ENCODE measurements at regions not wholly inside any gene's neighbourhood (a gene's known extent, or its start where the extent isn't known, plus 50 kb on each side); places are given as distances from the start of the nearest gene placed in this dataset.

- Histone ChIP-seq H2BK120ac (replicated peaks; ENCODE audit: low read depth, low read length) (no peak overlapping the region), H4K20me1 (replicated peaks in 1 of 2; ENCODE audit: control insufficient read depth in 1 of 2, insufficient read depth in 2 of 2, low read length in 2 of 2) (no peaks in the 10 kb centered on the region), H2BK15ac (ENCODE audit: low read length) (no peak overlapping the region), H3K4me3 (ENCODE audit: extremely low read depth in 1 of 4, insufficient read depth in 2 of 4, low read depth in 3 of 4, low read length in 4 of 4) (no peak overlapping the region), H3K56ac (replicated peaks; ENCODE audit: insufficient read length, low read depth, low read length) (no peak overlapping the region), H3K18ac (ENCODE audit: extremely low read depth, low read length) (no peak overlapping the region), H2BK20ac (ENCODE audit: low read length) (no peak overlapping the region), H3K23ac (ENCODE audit: insufficient read length) (no peak overlapping the region), H2AFZ (ENCODE audit: low read length) (no peak overlapping the region), H4K91ac (replicated peaks; ENCODE audit: insufficient read length, low read length) (no peak overlapping the region), H4K8ac (ENCODE audit: extremely low read depth, insufficient read depth, low read length) (no peak overlapping the region), H3K4ac (replicated peaks; ENCODE audit: insufficient read length, low read depth, low read length) (no peak overlapping the region), H3K27me3 (replicated peaks in 1 of 4; ENCODE audit: control insufficient read depth in 3 of 4, extremely low read depth in 1 of 4, insufficient read depth in 3 of 4, low read length in 3 of 4) (no peaks in the 10 kb centered on the region; a peak in 1 of 7 replicates), H3K23me2 (ENCODE audit: low read depth, low read length) (no peaks in the 10 kb centered on the region), H2BK12ac (ENCODE audit: low read depth, low read length) (no peak overlapping the region), H2AK5ac (ENCODE audit: low read depth, low read length) (no peak overlapping the region), H3K79me1 (ENCODE audit: low read depth, low read length) (no peaks in the 10 kb centered on the region), H3K14ac (ENCODE audit: insufficient read length) (no peak overlapping the region), H3K9me3 (ENCODE audit: insufficient read depth in 2 of 2, low read depth in 1 of 2, low read length in 1 of 2) (no peaks in the 10 kb centered on the region), H3K36me3 (ENCODE audit: control insufficient read depth in 2 of 4, insufficient read depth in 4 of 4, low read length in 3 of 4) (no peaks in the 10 kb centered on the region), H3K9ac (replicated peaks in 1 of 4; ENCODE audit: extremely low read depth in 1 of 4, low read depth in 3 of 4, low read length in 3 of 4) (no peak overlapping the region), H2BK5ac (ENCODE audit: low read depth, low read length) (no peak overlapping the region), H4K5ac (ENCODE audit: insufficient read length, low read depth, low read length) (no peak overlapping the region), H3K27ac (ENCODE audit: low read depth, low read length) (no peak overlapping the region), H3K4me2 (ENCODE audit: insufficient read depth in 1 of 2, low read depth in 2 of 2, low read length in 2 of 2) (no peak overlapping the region), H3K79me2 (ENCODE audit: control insufficient read depth in 1 of 2, insufficient read depth in 2 of 2, low read length in 2 of 2) (no peaks in the 10 kb centered on the region), H3K4me1 (replicated peaks in 1 of 4; ENCODE audit: control insufficient read depth in 3 of 4, insufficient read depth in 4 of 4, low read length in 3 of 4) (peaks cover 0 to 5% (median under 1%) of the 10 kb centered on the region in 4 experiments; a peak in 2 of 7 replicates)
- 85% methylated on average over 1 of the region's 1 CpG; no CpG with 5 or more reads in 1 of the 2 experiments for WGBS, 2 experiments (ENCODE audit: extremely low coverage in 1 of 2, insufficient coverage in 1 of 2, insufficient read length in 1 of 2, insufficient replicate concordance in 2 of 2, low coverage in 1 of 2, low lambda C conversion rate in 2 of 2, missing lambda C conversion rate in 1 of 2)
- POLR2A ChIA-PET (ENCODE audit: partially characterized antibody) = no interaction called here
- CTCF ChIA-PET (ENCODE audit: partially characterized antibody) = interaction anchor here (0.7 to 4.2 kb wide), 10 partner anchors 9 to 181 kb away, joined by 3 to 38 read pairs (median 5); partner anchors contain the start of gene SERTAD2
- no peak for DNase-seq (ENCODE audit: low read depth in 1 of 2, low spot score in 2 of 2)
- FAIRE-seq = no peak
- TF ChIP-seq POU5F1 (IDR thresholded peaks at IDR 0.05; ENCODE audit: low read depth, low read length) (no peak), CBX5 (IDR thresholded peaks at IDR 0.05; ENCODE audit: low read depth, low read length) (no peak), NANOG (IDR thresholded peaks at IDR 0.05; ENCODE audit: insufficient read depth, low read depth, low read length, poor library complexity, severe bottlenecking) (no peak), BRCA1 (IDR thresholded peaks at IDR 0.05; ENCODE audit: low read depth, low read length) (no peak), JUN (IDR thresholded peaks at IDR 0.05; ENCODE audit: low read depth, low read length) (no peak), FOSL1 (IDR thresholded peaks at IDR 0.05; ENCODE audit: insufficient read depth, low read depth, low read length) (no peak), SRF (IDR thresholded peaks at IDR 0.05; ENCODE audit: low read depth, low read length) (no peak), HDAC6 (IDR thresholded peaks at IDR 0.05; ENCODE audit: low read depth, low read length) (no peak), SIRT6 (IDR thresholded peaks at IDR 0.05; ENCODE audit: low read length) (no peak), PHF8 (conservative IDR thresholded peaks at IDR 0.05; ENCODE audit: low read depth, low read length) (no peak), RXRA (IDR thresholded peaks at IDR 0.05; ENCODE audit: insufficient read depth, low read depth, low read length) (no peak), TCF12 (IDR thresholded peaks at IDR 0.05; ENCODE audit: low read depth, low read length) (no peak), GTF2F1 (IDR thresholded peaks at IDR 0.05; ENCODE audit: borderline replicate concordance, low read depth, low read length) (no peak), POLR2A (IDR thresholded peaks at IDR 0.05; ENCODE audit: control extremely low read depth in 1 of 2, low read depth in 2 of 2, low read length in 2 of 2) (no peak), SIX5 (IDR thresholded peaks at IDR 0.05; ENCODE audit: low read depth, low read length) (no peak), KDM5A (IDR thresholded peaks at IDR 0.05; ENCODE audit: low read length) (no peak)
Observed at GRCh38 chr2:64832936-64833335, 156.3 kb upstream of the SLC1A4 start.

Data from H1 (cell line).